HFFc6 (cell line): ENCODE measurements at regions not wholly inside any gene's neighbourhood (a gene's known extent, or its start where the extent isn't known, plus 50 kb on each side); places are given as distances from the start of the nearest gene placed in this dataset.

Source experiments
- DNase-seq: peaks from one replicate; pipeline ENCODE4 v3.0.0-alpha.2; 2018
- H3K27ac Mint-ChIP-seq: 2 replicates; pipeline ENCODE4 v1.8.0; 2020; ENCODE audit warnings: mild to moderate bottlenecking, mixed read lengths
- H3K27me3 Mint-ChIP-seq: 2 replicates; pipeline ENCODE4 v1.8.0; 2021; ENCODE audit warnings: mild to moderate bottlenecking, moderate library complexity, mixed read lengths; ENCODE audit not compliant: insufficient read depth
- H3K36me3 Mint-ChIP-seq: 2 replicates; pipeline ENCODE4 v1.8.0; 2021; ENCODE audit warnings: low read depth, mixed read lengths
- H3K4me1 Mint-ChIP-seq: 2 replicates; pipeline ENCODE4 v1.8.0; 2020; ENCODE audit warnings: low read depth, mixed read lengths
- H3K4me3 Mint-ChIP-seq: 2 replicates; pipeline ENCODE4 v1.8.0; 2020; ENCODE audit warnings: mild to moderate bottlenecking, moderate library complexity, mixed read lengths
- H3K9me3 Mint-ChIP-seq: 2 replicates; pipeline ENCODE4 v1.8.0; 2020; ENCODE audit warnings: mild to moderate bottlenecking, mixed read lengths
- CTCF ChIP-seq: fragments of 200-600 bp; sonication (generic); IDR thresholded peaks from 2 replicates; pipeline ENCODE4 v1.5.0; 2021; ENCODE audit warnings: antibody characterized with exemption, mild to moderate bottlenecking

GRCh38 chr2:200747668-200748618, 63.8 kb upstream of the BZW1 start:
- Mint-ChIP-seq H3K27ac (peak overlapping the region; percentile 80), H3K4me1 (peaks cover 38% of the 10 kb centered on the region), H3K36me3 (no peaks in the 10 kb centered on the region), H3K27me3 (peaks cover 2% of the 10 kb centered on the region; the same call in 1 of the 2 replicates), H3K9me3 (no peaks in the 10 kb centered on the region), H3K4me3 (peak overlapping the region; percentile 61)
- DNase-seq: peak; percentile 88
- no peak for TF ChIP-seq CTCF

- Mint-ChIP-seq H3K27me3 (peaks cover 2% of the 10 kb centered on the region; the same call in 1 of the 2 replicates), H3K36me3 (no peaks in the 10 kb centered on the region), H3K4me3 (peak overlapping the region; percentile 61), H3K9me3 (no peaks in the 10 kb centered on the region), H3K4me1 (peaks cover 38% of the 10 kb centered on the region), H3K27ac (peak overlapping the region; percentile 80)
- no peak for DNase-seq
- TF ChIP-seq CTCF: no peak
Observed at GRCh38 chr2:200748779-200749178, 62.9 kb upstream of the BZW1 start.

GRCh38 chr2:200749631-200750322, 61.9 kb upstream of the BZW1 start:
- Mint-ChIP-seq H3K4me3 (no peak overlapping the region), H3K9me3 (no peaks in the 10 kb centered on the region), H3K27ac (no peak overlapping the region), H3K36me3 (no peaks in the 10 kb centered on the region), H3K27me3 (peaks cover 2% of the 10 kb centered on the region; the same call in 1 of the 2 replicates), H3K4me1 (peaks cover 44% of the 10 kb centered on the region)
- no peak for DNase-seq
- TF ChIP-seq CTCF: no peak

- H3K4me1 Mint-ChIP-seq: peaks cover 48% of the 10 kb centered on the region
- no peaks in the 10 kb centered on the region for H3K9me3 Mint-ChIP-seq
- no peak overlapping the region for H3K4me3 Mint-ChIP-seq
- peaks cover 2% of the 10 kb centered on the region; the same call in 1 of the 2 replicates for H3K27me3 Mint-ChIP-seq
- TF ChIP-seq CTCF: no peak
- no peak for DNase-seq
- no peaks in the 10 kb centered on the region for H3K36me3 Mint-ChIP-seq
- no peak overlapping the region for H3K27ac Mint-ChIP-seq
Observed at GRCh38 chr2:200750323-200750910, 61.3 kb upstream of the BZW1 start.

DNA sequence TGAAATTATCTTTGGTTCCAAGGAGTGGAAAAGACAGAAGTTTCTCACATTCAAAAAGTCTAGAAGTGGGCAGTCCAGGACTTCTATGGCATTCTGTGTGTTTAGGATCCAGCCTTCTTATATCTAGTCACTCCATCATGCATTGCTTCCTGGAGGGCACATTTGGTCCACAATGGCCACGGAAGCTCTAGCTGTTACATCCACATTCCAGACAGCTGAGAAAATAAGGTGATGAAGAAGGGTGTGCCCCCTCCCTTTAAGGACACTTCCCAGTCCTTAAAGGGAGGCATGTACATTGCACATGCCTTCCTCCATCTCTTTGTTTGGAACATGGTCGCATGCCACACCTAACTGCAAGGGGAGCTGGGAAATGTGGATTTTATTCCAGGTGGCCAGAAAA, 59.9 kb upstream of the BZW1 start:
- no peak for DNase-seq
- Mint-ChIP-seq H3K27me3 (peaks cover 2% of the 10 kb centered on the region; the same call in 1 of the 2 replicates), H3K9me3 (no peaks in the 10 kb centered on the region), H3K4me1 (peaks cover 57% of the 10 kb centered on the region), H3K4me3 (no peak overlapping the region), H3K36me3 (no peaks in the 10 kb centered on the region), H3K27ac (no peak overlapping the region)
- TF ChIP-seq CTCF: no peak
